Neural cell (in vitro differentiated cells): ENCODE measurements at regions not wholly inside any gene's neighbourhood (a gene's known extent, or its start where the extent isn't known, plus 50 kb on each side); places are given as distances from the start of the nearest gene placed in this dataset.

Experiments
- H2AFZ ChIP-seq: fragments of 200-600, 300-800 bp; sonication (generic), shearing (Covaris generic); 2 replicates; pipeline ENCODE4 v1.6.0; 2014; ENCODE audit warnings: low read depth, mild to moderate bottlenecking, antibody characterized with exemption, low read length, moderate library complexity
- H3F3A ChIP-seq: fragments of 200-600 bp; shearing (Covaris generic); 2 replicates; pipeline ENCODE4 v1.6.1; 2016; ENCODE audit warnings: mild to moderate bottlenecking, moderate library complexity, mixed read lengths, antibody characterized with exemption, low read length; ENCODE audit not compliant: insufficient read depth, poor library complexity, severe bottlenecking
- H3K27ac ChIP-seq: fragments of 200-600, 300-800 bp; sonication (generic), shearing (Covaris generic); 2 replicates; pipeline ENCODE4 v1.5.1; 2014; ENCODE audit warnings: mild to moderate bottlenecking, low read length, moderate library complexity
- H3K27me3 ChIP-seq: fragments of 300-800, 200-600 bp; sonication (generic), shearing (Covaris generic); 2 replicates; pipeline ENCODE4 v1.6.0; 2014; ENCODE audit warnings: mild to moderate bottlenecking, low read depth, low read length, moderate library complexity; ENCODE audit not compliant: insufficient read depth
- H3K36me3 ChIP-seq: fragments of 300-800, 200-600 bp; sonication (generic), shearing (Covaris generic); 2 replicates; pipeline ENCODE4 v1.5.1; 2014; ENCODE audit warnings: mild to moderate bottlenecking, antibody characterized with exemption, low read length, moderate library complexity; ENCODE audit not compliant: insufficient read depth
- H3K4me2 ChIP-seq: fragments of 300-800, 200-600 bp; sonication (generic), shearing (Covaris generic); 2 replicates; pipeline ENCODE4 v1.6.0; 2014; ENCODE audit warnings: mild to moderate bottlenecking, low read length
- H3K4me3 ChIP-seq: fragments of 300-800, 200-600 bp; sonication (generic), shearing (Covaris generic); 2 replicates; pipeline ENCODE4 v1.5.1; 2014; ENCODE audit warnings: mild to moderate bottlenecking, low read length, moderate library complexity
- H3K79me2 ChIP-seq: fragments of 200-600 bp; shearing (Covaris generic); replicated peaks from 2 replicates; pipeline ENCODE4 v1.6.0; 2014; ENCODE audit warnings: mild to moderate bottlenecking, low read length, moderate library complexity; ENCODE audit not compliant: insufficient read depth
- H3K9ac ChIP-seq: fragments of 300-800, 200-600 bp; sonication (generic), shearing (Covaris generic); 2 replicates; pipeline ENCODE4 v1.6.1; 2016; ENCODE audit warnings: mild to moderate bottlenecking, low read length, mixed read lengths
- H3K9me2 ChIP-seq: fragments of 200-600 bp; shearing (Covaris generic); 2 replicates; pipeline ENCODE4 v1.6.1; 2016; ENCODE audit warnings: mild to moderate bottlenecking, low read length, mixed read lengths; ENCODE audit not compliant: insufficient read depth
- H3K9me3 ChIP-seq: fragments of 200-600, 300-800 bp; sonication (generic), shearing (Covaris generic); 2 replicates; pipeline ENCODE4 v1.6.1; 2016; ENCODE audit warnings: mild to moderate bottlenecking, mixed run types, low read length, moderate library complexity, mixed read lengths
- H4K20me1 ChIP-seq: fragments of 200-600 bp; shearing (Covaris generic); 2 replicates; pipeline ENCODE4 v1.6.1; 2016; ENCODE audit warnings: mild to moderate bottlenecking, mixed run types; ENCODE audit not compliant: insufficient read depth
- EP300 ChIP-seq: fragments of 450-650 bp; conservative IDR thresholded peaks from 2 replicates; pipeline ENCODE4 v1.6.1; 2014; ENCODE audit warnings: antibody characterized with exemption, mild to moderate bottlenecking, moderate library complexity; ENCODE audit not compliant: poor library complexity, severe bottlenecking
- MXI1 ChIP-seq: fragments of 450-650 bp; conservative IDR thresholded peaks from 2 replicates; pipeline ENCODE4 v1.6.1; 2014; ENCODE audit warnings: antibody characterized with exemption, mild to moderate bottlenecking; ENCODE audit not compliant: poor library complexity, severe bottlenecking
- POLR2AphosphoS5 ChIP-seq: IDR thresholded peaks from 2 replicates; pipeline ENCODE4 v1.6.1; 2012
- RAD21 ChIP-seq: fragments of 450-650 bp; conservative IDR thresholded peaks from 2 replicates; pipeline ENCODE4 v1.6.1; 2014; ENCODE audit warnings: antibody characterized with exemption, mild to moderate bottlenecking, moderate library complexity
- SMC3 ChIP-seq: fragments of 450-650 bp; conservative IDR thresholded peaks from 2 replicates; pipeline ENCODE4 v1.6.1; 2014; ENCODE audit warnings: antibody characterized with exemption, mild to moderate bottlenecking, moderate library complexity; ENCODE audit not compliant: poor library complexity
- TAF1 ChIP-seq: IDR thresholded peaks from 2 replicates; pipeline ENCODE4 v1.6.1; 2012; ENCODE audit warnings: low read depth
- TF ChIP-seq, protein P1 (sequence below): IDR thresholded peaks from 2 replicates; pipeline ENCODE4 v1.6.1; 2012; ENCODE audit warnings: borderline replicate concordance
- TF ChIP-seq, protein P2 (sequence below): fragments of 450-650 bp; IDR thresholded peaks from 2 replicates; pipeline ENCODE4 v1.5.1; 2014; ENCODE audit warnings: antibody characterized with exemption, mild to moderate bottlenecking, moderate library complexity; ENCODE audit not compliant: poor library complexity, severe bottlenecking

DNA sequence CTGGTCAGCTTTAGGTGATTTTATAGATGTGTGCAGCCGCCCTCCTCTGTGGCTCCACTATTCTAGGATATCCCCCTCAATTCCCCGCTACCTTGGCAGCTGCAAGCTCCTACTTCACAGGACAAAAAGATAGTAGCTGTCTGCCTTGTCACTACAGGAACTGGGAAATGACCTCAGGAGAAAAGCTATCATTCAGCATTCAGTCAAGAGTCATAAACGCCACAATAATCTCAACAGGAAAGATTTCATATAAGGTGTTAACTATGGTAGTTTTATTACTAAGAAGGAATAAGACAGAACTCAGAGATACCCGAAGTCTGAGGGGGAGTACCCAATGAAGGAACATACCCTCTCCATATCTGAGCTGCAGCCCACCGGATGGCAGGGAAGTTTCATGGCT, 63.9 kb downstream of the CRPPA start:
- Histone ChIP-seq H3K9ac (no peak overlapping the region), H3K27ac (no peak overlapping the region), H3F3A (no peaks in the 10 kb centered on the region), H3K36me3 (no peaks in the 10 kb centered on the region), H3K9me2 (no peaks in the 10 kb centered on the region), H4K20me1 (no peaks in the 10 kb centered on the region), H2AFZ (no peak overlapping the region), H3K4me3 (no peak overlapping the region), H3K4me2 (no peak overlapping the region), H3K79me2 (no peaks in the 10 kb centered on the region), H3K27me3 (no peaks in the 10 kb centered on the region), H3K9me3 (no peaks in the 10 kb centered on the region)
- TF ChIP-seq SMC3 (no peak), POLR2AphosphoS5 (no peak), TAF1 (no peak)

DNA sequence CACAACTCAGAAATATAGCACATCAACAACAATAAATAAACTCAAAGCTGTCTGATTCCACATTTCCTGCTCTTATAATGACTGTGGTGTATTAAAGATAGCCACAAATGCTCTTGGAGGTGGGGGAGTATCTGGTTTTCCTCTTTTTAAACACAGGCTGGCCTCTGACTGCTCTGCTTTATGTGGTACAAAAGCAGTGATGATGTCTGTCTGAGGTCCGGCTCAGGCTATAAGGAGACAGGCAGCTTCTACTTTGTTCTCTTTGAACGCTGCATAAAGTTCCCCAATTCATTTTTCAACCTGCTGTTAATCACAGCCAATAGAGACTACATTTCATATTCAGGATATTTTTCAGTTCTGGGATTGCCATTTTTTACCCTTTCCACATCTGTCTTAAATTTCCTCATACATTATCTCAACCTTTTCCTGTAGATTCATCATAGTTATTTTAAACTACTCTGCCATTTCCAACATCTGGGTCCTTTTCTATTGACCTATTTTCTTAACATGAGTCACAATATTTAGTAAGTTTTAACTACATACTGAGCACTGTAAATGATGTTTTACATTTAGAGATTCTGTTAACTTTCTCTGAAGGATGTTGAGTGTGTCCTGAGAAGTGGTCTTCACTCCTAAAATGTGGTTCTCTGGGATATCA, 64.9 kb downstream of the CRPPA start:
- Histone ChIP-seq H3K9me3 (no peaks in the 10 kb centered on the region), H3K27me3 (no peaks in the 10 kb centered on the region), H3K9me2 (no peaks in the 10 kb centered on the region), H3K36me3 (no peaks in the 10 kb centered on the region), H3K4me2 (no peak overlapping the region), H3K9ac (no peak overlapping the region), H3K27ac (no peak overlapping the region), H2AFZ (no peak overlapping the region), H3K4me3 (no peak overlapping the region), H3F3A (no peaks in the 10 kb centered on the region), H4K20me1 (no peaks in the 10 kb centered on the region), H3K79me2 (no peaks in the 10 kb centered on the region)
- no peak for TF ChIP-seq RAD21
- TF ChIP-seq, protein P1, sequence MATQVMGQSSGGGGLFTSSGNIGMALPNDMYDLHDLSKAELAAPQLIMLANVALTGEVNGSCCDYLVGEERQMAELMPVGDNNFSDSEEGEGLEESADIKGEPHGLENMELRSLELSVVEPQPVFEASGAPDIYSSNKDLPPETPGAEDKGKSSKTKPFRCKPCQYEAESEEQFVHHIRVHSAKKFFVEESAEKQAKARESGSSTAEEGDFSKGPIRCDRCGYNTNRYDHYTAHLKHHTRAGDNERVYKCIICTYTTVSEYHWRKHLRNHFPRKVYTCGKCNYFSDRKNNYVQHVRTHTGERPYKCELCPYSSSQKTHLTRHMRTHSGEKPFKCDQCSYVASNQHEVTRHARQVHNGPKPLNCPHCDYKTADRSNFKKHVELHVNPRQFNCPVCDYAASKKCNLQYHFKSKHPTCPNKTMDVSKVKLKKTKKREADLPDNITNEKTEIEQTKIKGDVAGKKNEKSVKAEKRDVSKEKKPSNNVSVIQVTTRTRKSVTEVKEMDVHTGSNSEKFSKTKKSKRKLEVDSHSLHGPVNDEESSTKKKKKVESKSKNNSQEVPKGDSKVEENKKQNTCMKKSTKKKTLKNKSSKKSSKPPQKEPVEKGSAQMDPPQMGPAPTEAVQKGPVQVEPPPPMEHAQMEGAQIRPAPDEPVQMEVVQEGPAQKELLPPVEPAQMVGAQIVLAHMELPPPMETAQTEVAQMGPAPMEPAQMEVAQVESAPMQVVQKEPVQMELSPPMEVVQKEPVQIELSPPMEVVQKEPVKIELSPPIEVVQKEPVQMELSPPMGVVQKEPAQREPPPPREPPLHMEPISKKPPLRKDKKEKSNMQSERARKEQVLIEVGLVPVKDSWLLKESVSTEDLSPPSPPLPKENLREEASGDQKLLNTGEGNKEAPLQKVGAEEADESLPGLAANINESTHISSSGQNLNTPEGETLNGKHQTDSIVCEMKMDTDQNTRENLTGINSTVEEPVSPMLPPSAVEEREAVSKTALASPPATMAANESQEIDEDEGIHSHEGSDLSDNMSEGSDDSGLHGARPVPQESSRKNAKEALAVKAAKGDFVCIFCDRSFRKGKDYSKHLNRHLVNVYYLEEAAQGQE, result no peak
- no peak for TF ChIP-seq POLR2AphosphoS5
- TF ChIP-seq, protein P2, sequence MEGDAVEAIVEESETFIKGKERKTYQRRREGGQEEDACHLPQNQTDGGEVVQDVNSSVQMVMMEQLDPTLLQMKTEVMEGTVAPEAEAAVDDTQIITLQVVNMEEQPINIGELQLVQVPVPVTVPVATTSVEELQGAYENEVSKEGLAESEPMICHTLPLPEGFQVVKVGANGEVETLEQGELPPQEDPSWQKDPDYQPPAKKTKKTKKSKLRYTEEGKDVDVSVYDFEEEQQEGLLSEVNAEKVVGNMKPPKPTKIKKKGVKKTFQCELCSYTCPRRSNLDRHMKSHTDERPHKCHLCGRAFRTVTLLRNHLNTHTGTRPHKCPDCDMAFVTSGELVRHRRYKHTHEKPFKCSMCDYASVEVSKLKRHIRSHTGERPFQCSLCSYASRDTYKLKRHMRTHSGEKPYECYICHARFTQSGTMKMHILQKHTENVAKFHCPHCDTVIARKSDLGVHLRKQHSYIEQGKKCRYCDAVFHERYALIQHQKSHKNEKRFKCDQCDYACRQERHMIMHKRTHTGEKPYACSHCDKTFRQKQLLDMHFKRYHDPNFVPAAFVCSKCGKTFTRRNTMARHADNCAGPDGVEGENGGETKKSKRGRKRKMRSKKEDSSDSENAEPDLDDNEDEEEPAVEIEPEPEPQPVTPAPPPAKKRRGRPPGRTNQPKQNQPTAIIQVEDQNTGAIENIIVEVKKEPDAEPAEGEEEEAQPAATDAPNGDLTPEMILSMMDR, result no peak
- no peak for TF ChIP-seq EP300
- no peak for TF ChIP-seq MXI1

DNA sequence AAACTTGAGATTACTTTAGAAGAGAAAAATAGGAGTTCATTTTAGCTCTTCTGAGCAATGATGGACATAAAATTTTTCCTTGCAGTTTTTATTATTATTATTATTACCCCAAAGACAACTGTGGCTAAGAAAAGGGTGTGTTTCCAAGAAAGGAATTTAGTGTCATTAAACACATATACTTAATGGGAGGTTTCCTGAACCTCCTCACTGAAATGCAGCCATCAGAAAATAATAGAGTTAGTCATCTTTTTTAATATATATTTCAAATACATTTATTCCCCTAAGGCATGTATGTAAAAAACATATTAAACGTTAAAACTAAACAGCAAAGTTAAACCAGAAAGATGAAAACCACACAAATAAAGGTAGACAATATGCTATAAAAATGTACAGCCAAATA, 66.8 kb downstream of the CRPPA start:
- Histone ChIP-seq H3K4me3 (no peak overlapping the region), H3K4me2 (no peak overlapping the region), H3K27ac (no peak overlapping the region), H3F3A (no peaks in the 10 kb centered on the region), H3K9ac (no peak overlapping the region), H2AFZ (no peak overlapping the region), H3K9me2 (no peaks in the 10 kb centered on the region), H3K27me3 (no peaks in the 10 kb centered on the region), H3K79me2 (no peaks in the 10 kb centered on the region), H3K36me3 (no peaks in the 10 kb centered on the region), H3K9me3 (no peaks in the 10 kb centered on the region), H4K20me1 (no peaks in the 10 kb centered on the region)
- no peak for TF ChIP-seq MXI1
- TF ChIP-seq, protein P1, result no peak
